ENCODE measurements at regions not wholly inside any gene's neighbourhood (a gene's known extent, or its start where the extent isn't known, plus 50 kb on each side); places are given as distances from the start of the nearest gene placed in this dataset.

GRCh38 chr20:17786221-17786718 lies 86.5 kb downstream of the BANF2 start:
- no peak for TF ChIP-seq CTCF (IDR thresholded peaks at IDR 0.05)
- TF ChIP-seq EZH2 (IDR thresholded peaks at IDR 0.05; ENCODE audit: borderline replicate concordance, insufficient read depth, low read depth, low read length, poor library complexity, severe bottlenecking) = no peak
